CD14-positive monocyte (primary cell): ENCODE measurements at regions not wholly inside any gene's neighbourhood (a gene's known extent, or its start where the extent isn't known, plus 50 kb on each side); places are given as distances from the start of the nearest gene placed in this dataset.

Source experiments
- DNase-seq, 3 donors: peaks; one replicate each; pipeline ENCODE4 v3.0.0-alpha.2; 2011 to 2022
- H2AFZ ChIP-seq: 2 replicates; pipeline ENCODE4 v1.6.0; 2012; ENCODE audit warnings: mild to moderate bottlenecking, low read depth, low read length, inconsistent platforms; ENCODE audit not compliant: insufficient read depth, poor library complexity, severe bottlenecking
- H3K27ac ChIP-seq, 2 donors: 1 replicate in 1 of 2; 2 replicates in 1 of 2; pipeline ENCODE4 v1.5.1; 2012 to 2013; ENCODE audit warnings: low read length in 2 of 2, control low read depth in 1 of 2, inconsistent platforms in 1 of 2, low read depth in 1 of 2, mild to moderate bottlenecking in 1 of 2
- H3K27me3 ChIP-seq, 2 donors: one replicate each; pipeline versions ENCODE4 v1.6.0 to v1.6.1; 2011 to 2013; ENCODE audit warnings: low read length in 2 of 2; ENCODE audit not compliant: control insufficient read depth in 2 of 2, insufficient read depth in 2 of 2
- H3K36me3 ChIP-seq, 2 donors: replicated peaks in 1 of 2; 1 replicate in 1 of 2; 2 replicates in 1 of 2; pipeline versions ENCODE4 v1.5.1 to v1.6.1; 2012 to 2013; ENCODE audit warnings: low read length in 2 of 2, control low read depth in 1 of 2, inconsistent platforms in 1 of 2, mild to moderate bottlenecking in 1 of 2; ENCODE audit not compliant: insufficient read depth in 2 of 2, control insufficient read depth in 1 of 2
- H3K4me1 ChIP-seq, 2 donors: 1 replicate in 1 of 2; 2 replicates in 1 of 2; pipeline versions ENCODE4 v1.5.1 to v1.6.1; 2012 to 2013; ENCODE audit warnings: low read length in 2 of 2, control low read depth in 1 of 2, inconsistent platforms in 1 of 2, mild to moderate bottlenecking in 1 of 2, moderate library complexity in 1 of 2; ENCODE audit not compliant: insufficient read depth in 2 of 2, control insufficient read depth in 1 of 2
- H3K4me2 ChIP-seq: replicated peaks from 2 replicates; pipeline ENCODE3; 2012; ENCODE audit warnings: low read length, moderate library complexity, mild to moderate bottlenecking; ENCODE audit not compliant: poor library complexity, severe bottlenecking; ENCODE audit errors: extremely low read depth
- H3K4me3 ChIP-seq, 3 experiments: fragments of 200-600 bp in 1 of 3; sonication (generic) in 1 of 3; replicated peaks in 1 of 3; 1 replicate in 2 of 3; 2 replicates in 1 of 3; pipeline ENCODE4 v1.5.1; 2011 to 2013; ENCODE audit warnings: low read length in 3 of 3, mild to moderate bottlenecking in 3 of 3, control low read depth in 2 of 3, low read depth in 2 of 3, inconsistent platforms in 1 of 3, moderate library complexity in 1 of 3
- H3K79me2 ChIP-seq: 2 replicates; pipeline ENCODE4 v1.6.0; 2012; ENCODE audit warnings: mild to moderate bottlenecking, control low read depth, inconsistent platforms, low read length, moderate library complexity; ENCODE audit not compliant: insufficient read depth
- H3K9ac ChIP-seq: 2 replicates; pipeline ENCODE4 v1.6.0; 2017; ENCODE audit warnings: low read length, mild to moderate bottlenecking; ENCODE audit not compliant: insufficient read depth, poor library complexity, severe bottlenecking
- H3K9me3 ChIP-seq, 2 donors: replicated peaks in 1 of 2; 1 replicate in 1 of 2; 2 replicates in 1 of 2; pipeline versions ENCODE4 v1.5.1 to v1.6.1; 2012 to 2013; ENCODE audit warnings: low read length in 2 of 2, control low read depth in 1 of 2; ENCODE audit not compliant: control insufficient read depth in 1 of 2, insufficient read depth in 1 of 2
- H4K20me1 ChIP-seq: 2 replicates; pipeline ENCODE4 v1.6.0; 2012; ENCODE audit warnings: mild to moderate bottlenecking, low read length, control low read depth, moderate library complexity; ENCODE audit not compliant: insufficient read depth
- H3K27ac Mint-ChIP-seq, 7 donors: one replicate each; pipeline ENCODE4 v1.8.0; 2020; ENCODE audit warnings: mild to moderate bottlenecking in 7 of 7, mixed read lengths in 7 of 7, moderate library complexity in 6 of 7, inconsistent platforms in 2 of 7
- H3K27me3 Mint-ChIP-seq, 3 donors: one replicate each; pipeline ENCODE4 v1.8.0; 2021 to 2022; ENCODE audit warnings: low read depth in 3 of 3, mild to moderate bottlenecking in 3 of 3, mixed read lengths in 3 of 3, moderate library complexity in 3 of 3, inconsistent platforms in 1 of 3
- H3K36me3 Mint-ChIP-seq, 2 donors: one replicate each; pipeline ENCODE4 v1.8.0; 2020; ENCODE audit warnings: mixed read lengths in 2 of 2, inconsistent platforms in 1 of 2, mild to moderate bottlenecking in 1 of 2
- H3K4me1 Mint-ChIP-seq: one replicate; pipeline ENCODE4 v1.8.0; 2020; ENCODE audit warnings: mild to moderate bottlenecking, mixed read lengths
- H3K4me3 Mint-ChIP-seq, 2 donors: one replicate each; pipeline ENCODE4 v1.8.0; 2020; ENCODE audit warnings: mild to moderate bottlenecking in 2 of 2, mixed read lengths in 2 of 2, moderate library complexity in 1 of 2
- H3K9me3 Mint-ChIP-seq, 7 donors: one replicate each; pipeline ENCODE4 v1.8.0; 2020 to 2022; ENCODE audit warnings: mixed read lengths in 7 of 7, mild to moderate bottlenecking in 6 of 7, moderate library complexity in 6 of 7, inconsistent platforms in 2 of 7
- WGBS: methylation state at CpG from one replicate; pipeline ENCODE4 v1.1.5; 2013; ENCODE audit warnings: missing lambda C conversion rate; ENCODE audit not compliant: insufficient coverage; 5-methylcytosine and 5-hydroxymethylcytosine counted together
- intact Hi-C, 2 donors: fragments of 100-400 bp; cut with micrococcal nuclease; formaldehyde crosslinking; loops; one replicate each; pipeline versions ENCODE4 v1.15.0 to v1.15.1; 2023
- TF ChIP-seq, protein P1 (sequence below): fragments of 200-600 bp; IDR thresholded peaks from one replicate; pipeline ENCODE4 v1.8.0; 2022; ENCODE audit warnings: antibody characterized with exemption, mild to moderate bottlenecking

DNA sequence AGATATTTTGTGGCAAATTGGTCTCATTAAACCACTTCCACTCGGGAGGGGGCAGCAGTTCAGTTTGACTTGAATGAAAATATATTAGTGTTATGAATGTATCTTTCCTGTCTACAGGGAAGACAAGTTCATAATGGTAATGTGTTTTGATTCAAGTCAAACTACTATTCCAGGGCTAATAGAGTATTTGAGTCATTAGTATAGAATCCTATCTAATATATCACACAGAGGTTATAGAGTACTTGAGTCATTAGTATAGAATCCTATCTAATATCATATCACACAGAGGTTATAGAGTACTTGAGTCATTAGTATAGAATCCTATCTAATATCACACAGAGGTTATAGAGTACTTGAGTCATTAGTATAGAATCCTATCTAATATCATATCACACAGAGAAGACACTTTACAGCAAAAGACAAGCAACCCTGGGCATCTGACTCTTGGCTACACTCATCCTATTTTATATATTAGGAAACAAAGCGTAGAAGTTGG is 199.7 kb upstream of the MAGI2 start:
- Mint-ChIP-seq H3K4me1 (no peaks in the 10 kb centered on the region), H3K9me3 (peaks cover 0 to 3% (median 2%) of the 10 kb centered on the region in 7 donors), H3K36me3 (no peaks in the 10 kb centered on the region), H3K4me3 (no peak overlapping the region), H3K27me3 (peaks cover 0 to 1% (median 0%) of the 10 kb centered on the region in 3 donors), H3K27ac (no peak overlapping the region)
- no peaks in the 10 kb centered on the region for H3K79me2 ChIP-seq
- DNase-seq = no peak
- no peaks in the 10 kb centered on the region for H3K27me3 ChIP-seq
- no peak overlapping the region for H3K4me3 ChIP-seq
- TF ChIP-seq, protein P1, sequence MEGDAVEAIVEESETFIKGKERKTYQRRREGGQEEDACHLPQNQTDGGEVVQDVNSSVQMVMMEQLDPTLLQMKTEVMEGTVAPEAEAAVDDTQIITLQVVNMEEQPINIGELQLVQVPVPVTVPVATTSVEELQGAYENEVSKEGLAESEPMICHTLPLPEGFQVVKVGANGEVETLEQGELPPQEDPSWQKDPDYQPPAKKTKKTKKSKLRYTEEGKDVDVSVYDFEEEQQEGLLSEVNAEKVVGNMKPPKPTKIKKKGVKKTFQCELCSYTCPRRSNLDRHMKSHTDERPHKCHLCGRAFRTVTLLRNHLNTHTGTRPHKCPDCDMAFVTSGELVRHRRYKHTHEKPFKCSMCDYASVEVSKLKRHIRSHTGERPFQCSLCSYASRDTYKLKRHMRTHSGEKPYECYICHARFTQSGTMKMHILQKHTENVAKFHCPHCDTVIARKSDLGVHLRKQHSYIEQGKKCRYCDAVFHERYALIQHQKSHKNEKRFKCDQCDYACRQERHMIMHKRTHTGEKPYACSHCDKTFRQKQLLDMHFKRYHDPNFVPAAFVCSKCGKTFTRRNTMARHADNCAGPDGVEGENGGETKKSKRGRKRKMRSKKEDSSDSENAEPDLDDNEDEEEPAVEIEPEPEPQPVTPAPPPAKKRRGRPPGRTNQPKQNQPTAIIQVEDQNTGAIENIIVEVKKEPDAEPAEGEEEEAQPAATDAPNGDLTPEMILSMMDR = no peak
- no peaks in the 10 kb centered on the region for H3K36me3 ChIP-seq
- H3K9me3 ChIP-seq = peaks cover 3 to 4% of the 10 kb centered on the region in 2 donors
- H3K4me2 ChIP-seq = no peak overlapping the region
- no peaks in the 10 kb centered on the region for H4K20me1 ChIP-seq
- no peak overlapping the region for H2AFZ ChIP-seq
- no peaks in the 10 kb centered on the region for H3K4me1 ChIP-seq
- no CpG with 5 or more reads among the region's 2 CpGs for WGBS
- no peak overlapping the region for H3K9ac ChIP-seq
- no peak overlapping the region for H3K27ac ChIP-seq
- intact Hi-C loops = loop anchor here in 1 of 2 donors (10.0 kb wide), 1 partner anchor 62 kb away; no protein-coding TSS in a partner anchor

DNA sequence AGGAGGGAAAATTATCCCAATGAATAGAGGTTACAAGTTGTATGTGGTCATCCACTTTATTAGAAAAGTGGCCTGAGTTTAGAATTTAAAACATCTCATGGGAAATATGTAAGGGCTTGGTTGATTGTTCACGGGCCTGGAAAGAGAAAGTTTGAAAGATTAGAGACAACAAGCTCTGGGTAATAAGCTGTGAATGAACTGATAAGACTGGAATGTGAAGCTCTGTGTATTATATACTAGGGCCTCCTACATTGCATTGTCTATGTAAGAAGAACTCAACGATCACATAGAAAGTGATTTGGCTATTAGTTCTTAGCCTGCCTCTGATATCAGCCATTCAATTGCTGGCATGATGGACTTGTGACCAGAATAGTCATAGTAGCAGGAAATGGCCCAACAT is 199.2 kb upstream of the MAGI2 start:
- no peak for DNase-seq
- H3K4me3 ChIP-seq = no peak overlapping the region
- no peak overlapping the region for H3K4me2 ChIP-seq
- no peaks in the 10 kb centered on the region for H3K36me3 ChIP-seq
- no peak overlapping the region for H3K27ac Mint-ChIP-seq
- TF ChIP-seq, protein P1 = no peak
- H3K4me3 Mint-ChIP-seq = no peak overlapping the region
- peaks cover 0 to 5% (median 4%) of the 10 kb centered on the region in 7 donors for H3K9me3 Mint-ChIP-seq
- no peaks in the 10 kb centered on the region for H3K4me1 ChIP-seq
- no peak overlapping the region for H3K27ac ChIP-seq
- H3K9ac ChIP-seq = no peak overlapping the region
- no peaks in the 10 kb centered on the region for H3K36me3 Mint-ChIP-seq
- peaks cover 0 to 1% (median 0%) of the 10 kb centered on the region in 3 donors for H3K27me3 Mint-ChIP-seq
- H3K79me2 ChIP-seq = no peaks in the 10 kb centered on the region
- H3K27me3 ChIP-seq = no peaks in the 10 kb centered on the region
- H2AFZ ChIP-seq = no peak overlapping the region
- intact Hi-C loops = loop anchor here in 1 of 2 donors (10.0 kb wide), 1 partner anchor 62 kb away; no protein-coding TSS in a partner anchor
- H3K9me3 ChIP-seq = peaks cover 9 to 10% of the 10 kb centered on the region in 2 donors
- no peaks in the 10 kb centered on the region for H4K20me1 ChIP-seq
- no CpG with 5 or more reads among the region's 2 CpGs for WGBS
- H3K4me1 Mint-ChIP-seq = no peaks in the 10 kb centered on the region
